Forelimb muscle (tissue), 1 donor: ENCODE measurements at regions not wholly inside any gene's neighbourhood (a gene's known extent, or its start where the extent isn't known, plus 50 kb on each side); places are given as distances from the start of the nearest gene placed in this dataset.

Experiments used
- DNase-seq: peaks from one replicate; pipeline ENCODE4 v3.0.0-alpha.2; 2013; ENCODE audit warnings: low read depth

- DNase-seq, result no peak
Observed at GRCh38 chr2:76318848-76319360, 608.2 kb upstream of the GCFC2 start.

- DNase-seq, result no peak
Observed at GRCh38 chr2:76316691-76317090, 606.0 kb upstream of the GCFC2 start.

DNA sequence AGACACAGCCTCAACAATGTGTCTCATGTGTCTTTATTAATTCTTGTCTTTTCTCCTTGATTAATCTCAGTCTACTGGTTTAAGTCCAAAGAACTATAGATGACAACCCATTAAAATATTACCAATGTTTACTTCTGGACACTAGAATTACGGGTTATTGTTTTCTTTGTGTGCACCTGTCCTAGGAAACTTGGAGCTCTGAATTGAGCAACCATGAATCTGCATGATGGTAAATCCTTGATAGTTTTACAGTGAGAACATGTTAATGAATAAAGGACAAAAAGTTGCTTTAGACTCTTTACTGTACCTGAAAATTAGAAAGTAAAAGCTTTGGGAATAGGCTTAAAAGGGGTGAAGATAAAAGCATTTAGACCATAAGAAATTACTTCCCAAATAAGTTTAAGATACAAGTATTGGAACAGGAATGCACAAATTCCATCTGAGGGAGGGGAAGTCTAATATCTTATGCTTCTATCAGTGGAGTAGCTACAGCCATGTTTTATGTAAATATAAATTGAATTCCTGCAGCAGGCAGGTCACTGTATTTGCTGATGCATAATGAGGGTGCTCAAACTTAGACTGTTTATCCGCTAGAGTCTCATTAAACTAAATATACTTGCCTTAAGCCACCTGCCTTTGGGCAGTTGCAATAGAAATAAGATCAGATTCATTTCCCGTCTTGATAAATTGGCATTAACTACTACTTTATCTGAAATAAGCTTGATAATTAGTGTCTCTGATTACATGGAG is 603.7 kb upstream of the GCFC2 start:
- no peak for DNase-seq

DNA sequence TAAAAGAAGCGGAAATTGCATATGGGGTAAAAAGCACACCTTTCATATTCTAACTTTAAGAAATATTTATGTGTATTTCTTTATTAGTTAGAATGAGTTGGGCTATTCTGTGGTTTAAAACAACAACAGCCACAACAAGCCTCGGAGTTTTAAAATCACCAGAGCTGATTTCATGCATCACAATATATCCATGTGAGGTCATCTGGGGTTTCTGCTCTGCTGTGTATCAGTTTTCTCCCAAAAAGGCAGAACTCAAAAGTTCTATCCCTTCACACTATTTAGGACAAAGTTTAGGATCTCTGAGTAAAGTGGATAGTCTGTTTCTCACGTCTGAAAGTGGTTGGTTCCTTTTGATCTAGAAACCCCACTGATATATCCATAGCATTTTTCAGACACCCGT is 601.5 kb upstream of the GCFC2 start:
- DNase-seq, result no peak

DNA sequence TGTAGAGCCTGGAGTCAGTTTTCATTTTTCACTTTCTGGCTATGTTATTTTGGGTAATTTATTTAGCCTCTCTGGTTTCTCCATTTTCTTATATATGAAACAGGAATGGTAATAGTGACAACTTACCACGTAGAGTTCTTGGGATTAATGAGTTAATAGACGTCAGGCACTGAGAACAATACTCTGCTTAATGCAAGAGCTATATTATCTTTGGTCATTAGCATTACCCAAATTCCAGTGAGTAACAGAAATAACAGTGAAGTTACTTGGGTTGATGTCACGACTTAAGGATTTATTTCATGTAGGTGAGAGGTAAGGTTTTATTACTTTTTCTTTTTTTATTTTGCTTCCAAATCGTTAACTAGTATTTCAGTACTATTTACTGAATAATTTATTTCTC is 601.0 kb upstream of the GCFC2 start:
- no peak for DNase-seq

DNA sequence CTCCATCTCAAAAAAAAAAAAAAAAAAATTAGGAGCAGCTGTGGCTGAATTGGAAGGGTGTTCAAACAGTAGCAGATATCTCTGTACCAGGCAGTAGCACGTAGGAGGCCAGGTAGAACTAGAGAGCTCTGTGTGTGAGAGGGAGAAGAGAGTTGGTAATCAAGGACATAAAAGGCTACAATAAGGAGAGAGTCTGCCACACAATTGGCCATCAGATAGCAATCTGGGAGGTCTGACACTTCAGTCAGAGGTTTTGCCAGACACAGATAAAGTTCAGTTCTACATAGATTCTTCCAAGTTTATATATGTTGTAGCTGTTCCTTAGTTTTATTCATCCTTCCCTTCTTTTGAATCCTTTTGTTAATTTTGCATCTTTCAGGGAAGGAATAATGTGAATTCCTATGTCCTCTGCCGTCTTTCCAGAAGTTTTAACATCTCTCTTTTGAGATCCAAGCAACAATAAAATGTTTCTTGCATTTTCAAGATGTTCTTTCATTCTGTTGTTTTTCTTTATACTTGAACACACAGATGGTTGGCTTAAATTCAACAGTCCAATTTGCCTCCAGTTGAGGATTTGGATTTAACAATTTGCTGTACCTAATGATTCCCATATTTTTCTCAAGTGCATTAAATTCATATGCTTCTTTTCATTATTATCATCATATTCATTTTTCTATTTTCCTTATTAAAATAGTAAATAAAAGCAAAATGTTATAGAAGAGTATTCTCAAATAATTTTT is 600.3 kb upstream of the GCFC2 start:
- DNase-seq, result peak; percentile 76

- no peak for DNase-seq
Observed at GRCh38 chr2:76307495-76307894, 596.8 kb upstream of the GCFC2 start.

DNA sequence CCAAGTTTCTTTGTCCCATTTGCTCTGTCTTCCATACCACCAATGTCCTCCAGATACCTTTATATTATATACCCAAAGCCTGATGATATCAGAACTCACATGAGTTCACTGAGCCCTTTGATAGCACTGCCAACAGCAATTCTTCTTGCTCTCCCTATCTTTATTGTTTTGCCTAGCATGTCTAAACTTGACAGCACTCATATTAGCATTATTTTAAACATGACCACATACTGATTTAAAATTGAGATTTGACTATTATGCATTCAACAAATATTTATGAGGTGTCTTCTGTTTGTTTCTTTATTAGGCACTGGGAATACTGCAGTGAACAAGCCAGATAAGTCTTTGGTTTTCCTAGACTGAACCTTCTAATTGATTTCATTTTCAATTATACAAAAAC is 587.3 kb upstream of the GCFC2 start:
- no peak for DNase-seq

DNA sequence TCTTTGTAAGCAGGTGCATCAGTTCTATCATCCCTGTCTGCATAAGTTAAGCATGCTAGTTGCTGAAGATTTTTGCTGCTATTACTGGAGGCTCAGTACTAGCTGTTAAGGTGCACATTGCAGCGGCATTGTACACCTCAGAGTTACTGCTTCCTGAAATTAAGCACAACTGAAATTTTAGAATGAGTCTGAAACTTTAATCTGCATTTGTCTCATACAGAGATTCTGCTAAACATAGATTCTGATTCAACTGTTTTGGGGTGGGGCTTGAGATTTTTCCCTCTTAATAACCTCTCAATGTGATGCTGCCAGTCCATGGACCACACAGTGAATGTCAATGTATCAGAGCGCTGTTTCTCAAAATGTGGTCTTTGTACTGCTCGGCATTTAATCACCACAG is 585.7 kb upstream of the GCFC2 start:
- no peak for DNase-seq

DNA sequence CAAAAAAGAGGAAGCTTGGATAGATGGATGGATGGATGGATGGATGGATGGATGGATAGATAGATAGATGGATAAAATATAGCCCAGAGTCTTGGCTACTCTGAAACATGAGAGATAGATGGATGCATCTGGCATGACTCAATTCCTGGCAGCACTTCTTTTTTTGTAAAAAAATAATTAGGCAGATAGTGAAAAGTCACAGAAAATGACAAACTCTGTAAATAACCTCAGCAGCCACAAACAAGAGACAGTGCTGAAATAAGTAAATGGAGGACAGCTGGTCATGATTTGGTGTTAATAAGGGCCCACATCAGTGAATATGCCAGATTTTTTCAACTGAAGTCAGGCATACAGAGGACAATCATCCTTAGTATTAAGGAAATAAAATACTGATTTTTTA is 585.0 kb upstream of the GCFC2 start:
- DNase-seq, result no peak

- DNase-seq, result no peak
Observed at GRCh38 chr2:76288598-76288997, 577.9 kb upstream of the GCFC2 start.

- no peak for DNase-seq
Observed at GRCh38 chr2:76288146-76288545, 577.4 kb upstream of the GCFC2 start.

GRCh38 chr2:76283350-76283749 is 572.6 kb upstream of the GCFC2 start:
- DNase-seq, result no peak

DNA sequence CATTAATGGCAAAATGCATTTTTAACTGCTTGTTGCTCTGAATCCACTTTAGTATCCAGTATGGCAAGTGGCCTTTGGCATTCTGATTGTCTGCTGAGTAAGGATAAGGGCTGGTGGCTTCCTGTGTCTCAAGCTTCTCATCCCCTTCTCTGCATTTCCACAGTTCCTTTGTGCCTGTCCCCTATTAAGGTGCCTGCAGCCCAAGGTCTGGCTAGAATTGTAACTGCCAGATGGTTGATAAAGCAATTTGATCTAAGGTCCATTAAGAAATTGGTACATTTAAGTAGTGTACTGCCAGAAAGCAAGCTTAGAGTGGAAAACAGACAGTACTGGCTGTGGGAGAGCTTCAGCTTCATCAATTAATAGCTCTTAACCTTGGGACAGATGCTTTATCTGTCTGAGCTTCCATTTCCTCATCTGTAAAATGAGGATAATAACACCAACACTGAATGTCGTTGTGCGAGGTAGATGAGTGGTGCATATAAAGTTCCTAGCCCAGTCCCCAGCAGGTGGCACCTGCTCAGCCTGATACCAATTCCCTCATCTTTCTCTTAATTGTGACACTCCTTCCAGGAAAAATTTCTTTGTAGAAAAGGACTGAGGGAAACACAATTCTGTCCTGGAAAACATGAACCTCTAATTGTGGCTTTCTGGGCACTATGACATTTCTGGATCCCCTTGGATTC is 570.6 kb upstream of the GCFC2 start:
- no peak for DNase-seq

- DNase-seq, result no peak
Observed at GRCh38 chr2:76280686-76281085, 570.0 kb upstream of the GCFC2 start.

GRCh38 chr2:76279142-76279541 is 568.4 kb upstream of the GCFC2 start:
- no peak for DNase-seq

GRCh38 chr2:76275788-76276187 is 565.1 kb upstream of the GCFC2 start:
- DNase-seq, result no peak

GRCh38 chr2:76274676-76275075 is 564.0 kb upstream of the GCFC2 start:
- DNase-seq, result no peak

GRCh38 chr2:76274160-76274559 is 563.4 kb upstream of the GCFC2 start:
- DNase-seq, result no peak

GRCh38 chr2:76270096-76270710 is 559.5 kb upstream of the GCFC2 start:
- no peak for DNase-seq

GRCh38 chr2:76268902-76269620 is 558.3 kb upstream of the GCFC2 start:
- DNase-seq, result no peak

GRCh38 chr2:76268484-76268883 is 557.8 kb upstream of the GCFC2 start:
- no peak for DNase-seq
